ENCODE measurements at regions not wholly inside any gene's neighbourhood (a gene's known extent, or its start where the extent isn't known, plus 50 kb on each side); places are given as distances from the start of the nearest gene placed in this dataset.

- no peaks in the 10 kb centered on the region for H3K36me3 ChIP-seq
- no peaks in the 10 kb centered on the region for H3K27me3 ChIP-seq
- H3K9me3 ChIP-seq: no peaks in the 10 kb centered on the region
- H3K4me3 ChIP-seq: no peak overlapping the region
- peak overlapping the region; percentile 23; the same call in 1 of the 2 replicates for H3K4me2 ChIP-seq
- H3K4me1 ChIP-seq: peaks cover 23% of the 10 kb centered on the region
- H3K27ac ChIP-seq: no peak overlapping the region
- no peaks in the 10 kb centered on the region for H4K20me1 ChIP-seq
- no peak for TF ChIP-seq Cebpa-rat (IDR thresholded peaks at IDR 0.05)
- H3K9ac ChIP-seq: no peak overlapping the region
These were observed 119.2 kb upstream of the SCAF11 start for GRCh38 chr12:46109343-46110222.

- peak overlapping the region; percentile 23; the same call in 1 of the 2 replicates for H3K4me2 ChIP-seq
- no peaks in the 10 kb centered on the region for H4K20me1 ChIP-seq
- no peak overlapping the region for H3K27ac ChIP-seq
- H3K4me1 ChIP-seq: peaks cover 23% of the 10 kb centered on the region
- H3K27me3 ChIP-seq: no peaks in the 10 kb centered on the region
- H3K36me3 ChIP-seq: no peaks in the 10 kb centered on the region
- no peaks in the 10 kb centered on the region for H3K9me3 ChIP-seq
- no peak for TF ChIP-seq Cebpa-rat (IDR thresholded peaks at IDR 0.05)
- no peak overlapping the region for H3K9ac ChIP-seq
- H3K4me3 ChIP-seq: no peak overlapping the region
These were observed 118.3 kb upstream of the SCAF11 start for GRCh38 chr12:46108721-46109120.

- no peaks in the 10 kb centered on the region for H3K36me3 ChIP-seq
- no peaks in the 10 kb centered on the region for H3K9me3 ChIP-seq
- H3K27me3 ChIP-seq: no peaks in the 10 kb centered on the region
- H3K4me3 ChIP-seq: no peak overlapping the region
- TF ChIP-seq Cebpa-rat (IDR thresholded peaks at IDR 0.05): no peak
- H3K9ac ChIP-seq: no peak overlapping the region
- no peak overlapping the region for H3K4me2 ChIP-seq
- H3K4me1 ChIP-seq: peaks cover 23% of the 10 kb centered on the region
- no peak overlapping the region for H3K27ac ChIP-seq
- H4K20me1 ChIP-seq: no peaks in the 10 kb centered on the region
These were observed 117.2 kb upstream of the SCAF11 start for GRCh38 chr12:46107591-46107990.

GRCh38 chr12:46105735-46106134 is 115.4 kb upstream of the SCAF11 start:
- Histone ChIP-seq H3K27ac (no peak overlapping the region), H3K27me3 (no peaks in the 10 kb centered on the region), H4K20me1 (no peaks in the 10 kb centered on the region), H3K9me3 (no peaks in the 10 kb centered on the region), H3K4me3 (no peak overlapping the region), H3K9ac (no peak overlapping the region), H3K4me1 (peaks cover 13% of the 10 kb centered on the region), H3K36me3 (no peaks in the 10 kb centered on the region), H3K4me2 (no peak overlapping the region)
- no peak for TF ChIP-seq Cebpa-rat (IDR thresholded peaks at IDR 0.05)

- Histone ChIP-seq H3K36me3 (no peaks in the 10 kb centered on the region), H3K4me2 (no peak overlapping the region), H4K20me1 (no peaks in the 10 kb centered on the region), H3K27me3 (no peaks in the 10 kb centered on the region), H3K9ac (no peak overlapping the region), H3K27ac (no peak overlapping the region), H3K4me1 (0 out of 2 replicates have a peak, but pooled peaks cover 4% of the 10 kb centered on the region), H3K4me3 (no peak overlapping the region), H3K9me3 (no peaks in the 10 kb centered on the region)
- TF ChIP-seq Cebpa-rat (IDR thresholded peaks at IDR 0.05): no peak
These were observed 113.4 kb upstream of the SCAF11 start for GRCh38 chr12:46103559-46104383.

DNA sequence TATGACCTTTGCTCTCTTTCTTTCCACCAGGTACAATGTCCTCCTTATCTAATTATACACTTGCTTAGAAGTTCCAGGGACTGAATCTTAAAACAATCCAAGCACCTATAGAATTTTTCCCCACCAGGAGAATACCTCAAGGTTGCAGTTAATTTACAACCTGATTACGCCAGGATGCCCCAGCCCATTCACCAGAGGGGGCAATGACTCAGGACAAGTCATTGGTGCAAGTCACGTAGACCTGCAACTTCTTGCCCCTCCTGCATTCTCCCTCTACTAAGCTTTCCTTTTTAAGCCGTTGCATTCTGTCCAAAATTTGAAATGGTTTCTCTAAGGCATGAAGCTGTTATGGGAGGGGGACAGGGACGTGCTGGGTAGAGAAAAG is 111.1 kb upstream of the SCAF11 start:
- Histone ChIP-seq H3K4me3 (no peak overlapping the region), H3K27me3 (no peaks in the 10 kb centered on the region), H3K27ac (no peak overlapping the region), H3K9me3 (no peaks in the 10 kb centered on the region), H3K9ac (no peak overlapping the region), H4K20me1 (no peaks in the 10 kb centered on the region), H3K4me2 (no peak overlapping the region), H3K4me1 (no peaks in the 10 kb centered on the region), H3K36me3 (no peaks in the 10 kb centered on the region)
- no peak for TF ChIP-seq Cebpa-rat (IDR thresholded peaks at IDR 0.05)

DNA sequence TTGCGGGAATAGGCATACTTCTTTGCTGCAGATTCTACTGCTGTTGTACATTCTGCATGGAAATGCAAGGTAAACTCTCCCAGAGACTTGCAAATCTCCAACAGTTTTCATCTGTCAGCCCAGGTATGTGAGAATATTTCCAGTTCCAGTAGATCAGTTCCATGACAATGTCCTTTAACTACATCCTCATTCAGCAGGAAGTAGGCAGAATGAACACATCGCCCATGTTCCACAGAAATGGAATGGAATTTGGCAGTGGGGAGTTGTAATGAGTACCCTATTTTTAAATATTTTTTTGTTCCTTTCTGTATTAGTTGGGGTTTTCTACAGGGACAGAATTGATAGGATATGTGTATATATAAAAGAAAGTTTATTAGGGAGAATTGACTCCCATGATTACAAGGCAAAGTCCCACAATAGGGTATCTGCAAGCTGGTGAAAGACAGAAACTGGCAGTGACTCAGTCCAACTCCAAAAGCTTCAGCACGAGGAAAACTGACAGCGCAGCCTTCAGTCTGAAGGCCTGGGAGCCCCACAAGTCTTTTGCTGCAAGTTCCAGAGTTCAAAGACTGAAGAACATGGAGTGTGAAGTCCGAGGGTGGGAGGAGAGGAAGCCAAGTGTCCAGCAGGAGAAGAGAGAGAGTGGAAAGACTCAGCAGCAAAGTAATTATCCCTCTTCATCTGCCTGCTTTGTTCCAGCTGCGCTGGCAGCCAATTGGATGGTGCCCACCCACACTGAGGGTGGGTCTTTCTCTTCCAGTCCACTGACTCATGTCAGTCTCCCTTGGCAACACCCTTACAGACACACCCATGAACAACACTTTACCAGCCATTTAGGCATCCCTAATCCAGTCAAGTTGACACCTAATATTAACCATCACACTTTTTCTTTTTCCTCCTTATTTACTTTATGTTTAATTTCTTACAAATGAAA is 110.4 kb upstream of the SCAF11 start:
- H3K4me3 ChIP-seq: no peak overlapping the region
- H3K4me2 ChIP-seq: no peak overlapping the region
- no peak overlapping the region for H3K27ac ChIP-seq
- H3K9ac ChIP-seq: no peak overlapping the region
- no peaks in the 10 kb centered on the region for H3K27me3 ChIP-seq
- H3K9me3 ChIP-seq: no peaks in the 10 kb centered on the region
- TF ChIP-seq Cebpa-rat (IDR thresholded peaks at IDR 0.05): no peak
- H3K36me3 ChIP-seq: no peaks in the 10 kb centered on the region
- no peaks in the 10 kb centered on the region for H4K20me1 ChIP-seq
- H3K4me1 ChIP-seq: no peaks in the 10 kb centered on the region

DNA sequence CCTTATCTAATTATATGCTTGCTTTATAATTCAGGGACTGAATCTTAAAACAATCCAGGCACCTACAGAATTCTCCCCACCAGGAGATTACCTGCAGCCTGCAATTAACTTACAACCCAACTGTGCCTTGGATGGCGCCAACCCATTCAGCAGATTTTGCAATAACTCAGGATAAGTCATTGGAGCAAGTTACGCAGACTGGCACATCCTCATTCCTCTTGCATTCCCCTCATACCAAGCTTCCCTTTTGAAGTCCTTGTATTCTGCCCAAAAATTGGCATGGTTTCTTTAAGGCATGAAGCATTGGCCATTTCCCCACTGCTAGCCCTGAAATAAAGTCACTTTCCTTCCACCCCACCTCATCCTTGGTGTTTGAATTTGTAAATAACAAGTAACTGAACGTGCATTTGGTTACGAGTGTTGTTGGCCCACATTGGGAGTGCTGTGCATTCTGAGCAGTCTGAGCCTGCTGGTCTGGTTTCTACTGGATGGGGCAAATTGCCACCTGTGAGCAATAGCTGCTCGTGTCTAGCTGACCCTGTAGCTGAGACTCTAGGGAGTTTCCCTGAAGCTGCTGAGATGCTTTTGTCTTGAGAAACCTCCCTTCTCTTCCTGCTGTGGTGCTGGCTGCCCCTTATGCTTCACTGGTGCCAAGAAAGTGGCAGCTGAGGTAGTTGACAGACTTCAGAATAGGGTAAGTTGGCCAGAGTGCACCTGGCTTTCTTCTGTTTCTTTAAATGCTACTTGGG is 99.2 kb upstream of the SCAF11 start:
- Histone ChIP-seq H3K27ac (no peak overlapping the region), H3K4me2 (no peak overlapping the region), H4K20me1 (no peaks in the 10 kb centered on the region), H3K4me1 (no peaks in the 10 kb centered on the region), H3K36me3 (no peaks in the 10 kb centered on the region), H3K9me3 (peaks cover 28% of the 10 kb centered on the region), H3K4me3 (no peak overlapping the region), H3K9ac (no peak overlapping the region), H3K27me3 (no peaks in the 10 kb centered on the region)
- no peak for TF ChIP-seq Cebpa-rat (IDR thresholded peaks at IDR 0.05)

Data from BLaER1 (cell line).